SK-N-SH treated with all-trans-retinoic acid at 6 μM for 48 hours (cell line): ENCODE measurements at regions not wholly inside any gene's neighbourhood (a gene's known extent, or its start where the extent isn't known, plus 50 kb on each side); places are given as distances from the start of the nearest gene placed in this dataset.

Experiments
- ATAC-seq: fragments of 200-7000 bp; cut with Tn5 transposase; 3 replicates; pipeline ENCODE4 v1.9.1; 2020; ENCODE audit warnings: mild to moderate bottlenecking, moderate library complexity
- ARNTL ChIP-seq: fragments of 450-650 bp; formaldehyde crosslinking; IDR thresholded peaks from 2 replicates; pipeline ENCODE4 v1.5.0; 2020; ENCODE audit warnings: low read depth, mild to moderate bottlenecking, moderate library complexity, borderline replicate concordance
- BACH2 ChIP-seq: fragments of 250-450 bp; sonication (Bioruptor Pico); IDR thresholded peaks from 2 replicates; pipeline ENCODE4 v1.9.0; 2021; ENCODE audit warnings: mild to moderate bottlenecking, borderline replicate concordance
- CREB5 ChIP-seq: fragments of 250-450 bp; sonication (Bioruptor Pico); IDR thresholded peaks from 2 replicates; pipeline ENCODE4 v1.5.1; 2020; ENCODE audit warnings: low read depth, mild to moderate bottlenecking, moderate library complexity
- CSDC2 ChIP-seq: fragments of 250-450 bp; sonication (Bioruptor Pico); IDR thresholded peaks from 2 replicates; pipeline ENCODE4 v1.5.0; 2020; ENCODE audit warnings: mild to moderate bottlenecking, moderate library complexity
- ESRRG ChIP-seq: fragments of 250-450 bp; sonication (Bioruptor Pico); IDR thresholded peaks from 2 replicates; pipeline ENCODE4 v1.6.1; 2021; ENCODE audit warnings: mild to moderate bottlenecking
- GLIS3 ChIP-seq: fragments of 250-450 bp; sonication (Bioruptor Pico); IDR thresholded peaks from 2 replicates; pipeline ENCODE4 v1.5.0; 2020; ENCODE audit warnings: mild to moderate bottlenecking, moderate library complexity
- ISL1 ChIP-seq: fragments of 250-450 bp; sonication (Bioruptor Pico); IDR thresholded peaks from 2 replicates; pipeline ENCODE4 v2.1.2; 2022; ENCODE audit warnings: mild to moderate bottlenecking, moderate library complexity
- OSR1 ChIP-seq: fragments of 250-450 bp; sonication (Bioruptor Pico); IDR thresholded peaks from 2 replicates; pipeline ENCODE4 v1.8.0; 2022; ENCODE audit warnings: moderate library complexity, mild to moderate bottlenecking, inconsistent platforms
- PATZ1 ChIP-seq: fragments of 250-450 bp; sonication (Bioruptor Pico); IDR thresholded peaks from 2 replicates; pipeline ENCODE4 v1.8.0; 2020; ENCODE audit warnings: mild to moderate bottlenecking, moderate library complexity, borderline replicate concordance
- POU6F1 ChIP-seq: fragments of 250-450 bp; sonication (Bioruptor Pico); IDR thresholded peaks from 2 replicates; pipeline ENCODE4 v1.8.0; 2021; ENCODE audit warnings: low read depth, mild to moderate bottlenecking, moderate library complexity, borderline replicate concordance
- PPARA ChIP-seq: fragments of 250-450 bp; sonication (Bioruptor Pico); IDR thresholded peaks from 2 replicates; pipeline ENCODE4 v1.5.0; 2020; ENCODE audit warnings: mild to moderate bottlenecking, borderline replicate concordance
- RARB ChIP-seq: fragments of 250-450 bp; sonication (Bioruptor Pico); IDR thresholded peaks from 2 replicates; pipeline ENCODE4 v1.8.0; 2021; ENCODE audit warnings: mild to moderate bottlenecking, moderate library complexity
- SNAI2 ChIP-seq: fragments of 250-450 bp; sonication (Bioruptor Pico); IDR thresholded peaks from 2 replicates; pipeline ENCODE4 v1.5.0; 2020; ENCODE audit warnings: mild to moderate bottlenecking, moderate library complexity
- TCF4 ChIP-seq: fragments of 250-450 bp; sonication (Bioruptor Pico); IDR thresholded peaks from 2 replicates; pipeline ENCODE4 v1.8.0; 2021; ENCODE audit warnings: mild to moderate bottlenecking, moderate library complexity, borderline replicate concordance
- TOX ChIP-seq: fragments of 250-450 bp; sonication (Bioruptor Pico); IDR thresholded peaks from 2 replicates; pipeline ENCODE4 v1.8.0; 2021; ENCODE audit warnings: mild to moderate bottlenecking, moderate library complexity, borderline replicate concordance
- ZC3H10 ChIP-seq: fragments of 250-450 bp; sonication (Bioruptor Pico); IDR thresholded peaks from 2 replicates; pipeline ENCODE4 v1.5.1; 2021; ENCODE audit warnings: mild to moderate bottlenecking, moderate library complexity
- ZFP3 ChIP-seq: fragments of 250-450 bp; sonication (Bioruptor Pico); IDR thresholded peaks from 2 replicates; pipeline ENCODE4 v1.5.0; 2020; ENCODE audit warnings: mild to moderate bottlenecking, moderate library complexity
- ZFP30 ChIP-seq: fragments of 450-650 bp; formaldehyde crosslinking; IDR thresholded peaks from 2 replicates; pipeline ENCODE4 v1.5.0; 2022; ENCODE audit warnings: mild to moderate bottlenecking, moderate library complexity
- ZNF565 ChIP-seq: fragments of 450-650 bp; formaldehyde crosslinking; conservative IDR thresholded peaks from 2 replicates; pipeline ENCODE4 v1.5.0; 2020; ENCODE audit warnings: low read depth, mild to moderate bottlenecking, moderate library complexity
- ZNF70 ChIP-seq: fragments of 450-650 bp; formaldehyde crosslinking; IDR thresholded peaks from 2 replicates; pipeline ENCODE4 v1.5.0; 2020; ENCODE audit warnings: mild to moderate bottlenecking, moderate library complexity
- ZNF8 ChIP-seq: fragments of 450-650 bp; formaldehyde crosslinking; IDR thresholded peaks from 2 replicates; pipeline ENCODE4 v1.5.0; 2020; ENCODE audit warnings: mild to moderate bottlenecking, moderate library complexity
- TF ChIP-seq, protein P1 (sequence below): fragments of 250-450 bp; sonication (Bioruptor Pico); IDR thresholded peaks from 2 replicates; pipeline ENCODE4 v1.5.0; 2020; ENCODE audit warnings: mild to moderate bottlenecking, moderate library complexity
- TF ChIP-seq, protein P2 (sequence below): fragments of 250-450 bp; sonication (Bioruptor Pico); IDR thresholded peaks from 2 replicates; pipeline ENCODE4 v1.5.1; 2021; ENCODE audit warnings: mild to moderate bottlenecking, moderate library complexity

DNA sequence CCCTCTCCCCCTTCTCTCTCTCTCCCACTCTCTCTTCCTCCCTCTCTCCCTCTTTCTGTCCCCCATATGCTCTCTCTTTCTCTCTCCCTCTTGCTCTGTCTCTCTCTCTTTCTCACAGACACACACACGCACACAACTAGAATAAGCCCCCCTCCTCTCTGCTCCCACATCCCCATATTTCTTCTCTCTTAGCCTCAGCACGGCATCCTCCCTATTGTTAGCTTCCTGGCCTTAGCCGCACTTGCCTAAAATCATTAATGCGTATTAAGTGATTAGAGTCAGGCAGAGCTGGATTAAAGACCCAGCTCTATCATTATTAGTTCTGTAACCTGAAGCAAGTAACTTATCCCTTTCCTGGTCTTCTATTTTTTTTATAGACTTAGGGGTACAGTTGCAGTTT is 319.0 kb upstream of the C16orf82 start:
- TF ChIP-seq ISL1 (CRISPR knock-in tag) (no peak), ESRRG (CRISPR knock-in tag) (no peak), PATZ1 (CRISPR knock-in tag) (no peak), OSR1 (no peak), PPARA (CRISPR knock-in tag) (no peak), ZNF8 (CRISPR knock-in tag) (no peak), TOX (no peak), GLIS3 (CRISPR knock-in tag) (no peak), CSDC2 (no peak), ZC3H10 (CRISPR knock-in tag) (no peak), ZNF565 (CRISPR knock-in tag) (no peak), RARB (CRISPR knock-in tag) (no peak), CREB5 (CRISPR knock-in tag) (no peak), ZFP3 (no peak), POU6F1 (CRISPR knock-in tag) (no peak), SNAI2 (CRISPR knock-in tag) (no peak), TCF4 (CRISPR knock-in tag) (no peak), ARNTL (CRISPR knock-in tag) (no peak)
- TF ChIP-seq, protein P1, sequence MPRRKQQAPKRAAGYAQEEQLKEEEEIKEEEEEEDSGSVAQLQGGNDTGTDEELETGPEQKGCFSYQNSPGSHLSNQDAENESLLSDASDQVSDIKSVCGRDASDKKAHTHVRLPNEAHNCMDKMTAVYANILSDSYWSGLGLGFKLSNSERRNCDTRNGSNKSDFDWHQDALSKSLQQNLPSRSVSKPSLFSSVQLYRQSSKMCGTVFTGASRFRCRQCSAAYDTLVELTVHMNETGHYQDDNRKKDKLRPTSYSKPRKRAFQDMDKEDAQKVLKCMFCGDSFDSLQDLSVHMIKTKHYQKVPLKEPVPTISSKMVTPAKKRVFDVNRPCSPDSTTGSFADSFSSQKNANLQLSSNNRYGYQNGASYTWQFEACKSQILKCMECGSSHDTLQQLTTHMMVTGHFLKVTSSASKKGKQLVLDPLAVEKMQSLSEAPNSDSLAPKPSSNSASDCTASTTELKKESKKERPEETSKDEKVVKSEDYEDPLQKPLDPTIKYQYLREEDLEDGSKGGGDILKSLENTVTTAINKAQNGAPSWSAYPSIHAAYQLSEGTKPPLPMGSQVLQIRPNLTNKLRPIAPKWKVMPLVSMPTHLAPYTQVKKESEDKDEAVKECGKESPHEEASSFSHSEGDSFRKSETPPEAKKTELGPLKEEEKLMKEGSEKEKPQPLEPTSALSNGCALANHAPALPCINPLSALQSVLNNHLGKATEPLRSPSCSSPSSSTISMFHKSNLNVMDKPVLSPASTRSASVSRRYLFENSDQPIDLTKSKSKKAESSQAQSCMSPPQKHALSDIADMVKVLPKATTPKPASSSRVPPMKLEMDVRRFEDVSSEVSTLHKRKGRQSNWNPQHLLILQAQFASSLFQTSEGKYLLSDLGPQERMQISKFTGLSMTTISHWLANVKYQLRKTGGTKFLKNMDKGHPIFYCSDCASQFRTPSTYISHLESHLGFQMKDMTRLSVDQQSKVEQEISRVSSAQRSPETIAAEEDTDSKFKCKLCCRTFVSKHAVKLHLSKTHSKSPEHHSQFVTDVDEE (CRISPR knock-in tag): no peak
- TF ChIP-seq, protein P2, sequence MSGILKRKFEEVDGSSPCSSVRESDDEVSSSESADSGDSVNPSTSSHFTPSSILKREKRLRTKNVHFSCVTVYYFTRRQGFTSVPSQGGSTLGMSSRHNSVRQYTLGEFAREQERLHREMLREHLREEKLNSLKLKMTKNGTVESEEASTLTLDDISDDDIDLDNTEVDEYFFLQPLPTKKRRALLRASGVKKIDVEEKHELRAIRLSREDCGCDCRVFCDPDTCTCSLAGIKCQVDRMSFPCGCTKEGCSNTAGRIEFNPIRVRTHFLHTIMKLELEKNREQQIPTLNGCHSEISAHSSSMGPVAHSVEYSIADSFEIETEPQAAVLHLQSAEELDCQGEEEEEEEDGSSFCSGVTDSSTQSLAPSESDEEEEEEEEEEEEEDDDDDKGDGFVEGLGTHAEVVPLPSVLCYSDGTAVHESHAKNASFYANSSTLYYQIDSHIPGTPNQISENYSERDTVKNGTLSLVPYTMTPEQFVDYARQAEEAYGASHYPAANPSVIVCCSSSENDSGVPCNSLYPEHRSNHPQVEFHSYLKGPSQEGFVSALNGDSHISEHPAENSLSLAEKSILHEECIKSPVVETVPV (CRISPR knock-in tag): no peak
- ATAC-seq: no peak

DNA sequence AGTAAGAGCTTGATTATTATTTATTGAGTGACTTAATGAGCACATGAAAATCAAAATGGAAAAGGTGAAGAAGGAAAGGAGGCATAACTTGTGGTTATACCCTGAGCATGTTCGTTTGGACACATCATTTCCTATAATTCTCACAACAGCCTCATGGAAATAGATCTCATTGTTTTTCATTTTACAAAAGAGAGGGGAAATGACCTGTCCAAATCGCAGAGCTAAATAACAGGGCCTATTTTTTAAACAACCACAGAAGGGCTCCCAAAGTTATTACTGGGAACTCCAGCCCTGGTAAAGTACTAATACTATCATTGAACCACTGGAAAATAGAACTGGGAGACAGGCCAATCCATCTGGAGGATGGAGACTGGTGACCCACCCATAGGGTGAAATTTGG is 317.7 kb upstream of the C16orf82 start:
- no peak for ATAC-seq
- no peak for TF ChIP-seq BACH2 (CRISPR knock-in tag)
- no peak for TF ChIP-seq GLIS3 (CRISPR knock-in tag)
- TF ChIP-seq, protein P2 (CRISPR knock-in tag): no peak
- TF ChIP-seq ZFP3: no peak
- TF ChIP-seq ZNF8 (CRISPR knock-in tag): no peak
- no peak for TF ChIP-seq ESRRG (CRISPR knock-in tag)
- no peak for TF ChIP-seq TOX
- no peak for TF ChIP-seq ZFP30 (CRISPR knock-in tag)
- TF ChIP-seq ZNF70 (CRISPR knock-in tag): no peak
- TF ChIP-seq PPARA (CRISPR knock-in tag): no peak
- no peak for TF ChIP-seq ZC3H10 (CRISPR knock-in tag)
- TF ChIP-seq ISL1 (CRISPR knock-in tag): no peak
- TF ChIP-seq CREB5 (CRISPR knock-in tag): no peak
- TF ChIP-seq CSDC2: no peak
- no peak for TF ChIP-seq OSR1
- no peak for TF ChIP-seq TCF4 (CRISPR knock-in tag)
- no peak for TF ChIP-seq PATZ1 (CRISPR knock-in tag)
